HEK293T (cell line): ENCODE measurements at regions not wholly inside any gene's neighbourhood (a gene's known extent, or its start where the extent isn't known, plus 50 kb on each side); places are given as distances from the start of the nearest gene placed in this dataset.

Experiments used
- ARNT ChIP-seq: fragments of 450-650 bp; IDR thresholded peaks from 2 replicates; pipeline ENCODE4 v1.6.1; 2017; ENCODE audit warnings: mild to moderate bottlenecking
- BHLHE40 ChIP-seq: fragments of 450-650 bp; IDR thresholded peaks from 2 replicates; pipeline ENCODE4 v1.6.1; 2016; ENCODE audit warnings: mild to moderate bottlenecking, moderate library complexity, borderline replicate concordance
- CTBP1 ChIP-seq: fragments of 450-650 bp; IDR thresholded peaks from 2 replicates; pipeline ENCODE4 v1.6.1; 2016; ENCODE audit warnings: borderline replicate concordance
- ELF4 ChIP-seq: fragments of 450-650 bp; IDR thresholded peaks from 2 replicates; pipeline ENCODE4 v1.6.1; 2017; ENCODE audit warnings: antibody characterized with exemption
- FOXA1 ChIP-seq: fragments of 450-650 bp; IDR thresholded peaks from 2 replicates; pipeline ENCODE4 v1.6.1; 2016; ENCODE audit warnings: mild to moderate bottlenecking
- FOXK2 ChIP-seq: fragments of 450-650 bp; IDR thresholded peaks from 2 replicates; pipeline ENCODE4 v1.6.1; 2016; ENCODE audit warnings: mild to moderate bottlenecking
- FOXM1 ChIP-seq: fragments of 450-650 bp; IDR thresholded peaks from 2 replicates; pipeline ENCODE4 v1.6.1; 2017; ENCODE audit warnings: mild to moderate bottlenecking, borderline replicate concordance
- HDGF ChIP-seq: fragments of 450-650 bp; IDR thresholded peaks from 2 replicates; pipeline ENCODE4 v1.6.1; 2017; ENCODE audit warnings: antibody characterized with exemption, borderline replicate concordance
- LEF1 ChIP-seq: fragments of 450-650 bp; IDR thresholded peaks from 2 replicates; pipeline ENCODE4 v1.6.1; 2017; ENCODE audit warnings: mild to moderate bottlenecking, borderline replicate concordance
- NFRKB ChIP-seq: fragments of 450-650 bp; IDR thresholded peaks from 2 replicates; pipeline ENCODE4 v1.6.1; 2016; ENCODE audit warnings: mild to moderate bottlenecking, moderate library complexity
- SP1 ChIP-seq: fragments of 450-650 bp; IDR thresholded peaks from 2 replicates; pipeline ENCODE4 v1.6.1; 2017
- SUZ12 ChIP-seq: fragments of 450-650 bp; IDR thresholded peaks from 2 replicates; pipeline ENCODE4 v1.6.1; 2016; ENCODE audit warnings: mild to moderate bottlenecking
- TARDBP ChIP-seq: fragments of 450-650 bp; IDR thresholded peaks from 2 replicates; pipeline ENCODE4 v1.6.1; 2016
- ZNF384 ChIP-seq: fragments of 450-650 bp; IDR thresholded peaks from 2 replicates; pipeline ENCODE4 v1.6.1; 2016

GRCh38 chr2:109069331-109070194 is 59.4 kb upstream of the SH3RF3 start:
- TF ChIP-seq FOXM1 (no peak), FOXA1 (no peak), ZNF384 (no peak), ELF4 (no peak), SP1 (no peak), ARNT (no peak), BHLHE40 (no peak), SUZ12 (no peak), TARDBP (no peak), CTBP1 (no peak), FOXK2 (no peak), HDGF (no peak), LEF1 (no peak), NFRKB (no peak)
